NCI-H526 (cell line): ENCODE measurements at regions not wholly inside any gene's neighbourhood (a gene's known extent, or its start where the extent isn't known, plus 50 kb on each side); places are given as distances from the start of the nearest gene placed in this dataset.
"Not testable (repeated sequence)": the region's sequence is repeated elsewhere in the genome, so short reads cannot be mapped to it uniquely, and the experiment has no call there.

Source experiments
- DNase-seq, 2 experiments: peaks; one replicate each; lab custom pipeline; 2025; lab: John Stamatoyannopoulos, UW

DNA sequence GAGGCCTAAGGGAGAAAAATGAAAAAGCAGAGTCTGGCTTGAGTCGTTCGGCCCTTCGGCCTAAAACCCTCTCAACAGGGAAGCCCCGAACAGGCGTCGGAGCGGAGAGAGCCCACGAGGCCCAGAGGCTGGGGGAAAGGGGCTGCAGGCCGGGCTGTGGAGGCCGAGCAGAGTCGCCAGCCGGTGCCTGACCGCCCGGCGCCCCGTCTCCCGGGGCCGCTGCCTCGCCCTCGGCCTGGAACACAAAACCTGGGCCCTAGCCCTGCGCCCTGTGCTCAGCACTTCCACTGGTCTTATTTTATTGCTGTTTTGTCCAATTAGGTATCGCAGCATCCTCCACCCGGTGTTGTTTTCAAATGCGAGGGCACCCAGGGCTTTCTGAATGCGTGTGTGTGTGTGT lies 110.1 kb upstream of the FOXD4L5 start:
- DNase-seq, result not testable (repeated sequence)

DNA sequence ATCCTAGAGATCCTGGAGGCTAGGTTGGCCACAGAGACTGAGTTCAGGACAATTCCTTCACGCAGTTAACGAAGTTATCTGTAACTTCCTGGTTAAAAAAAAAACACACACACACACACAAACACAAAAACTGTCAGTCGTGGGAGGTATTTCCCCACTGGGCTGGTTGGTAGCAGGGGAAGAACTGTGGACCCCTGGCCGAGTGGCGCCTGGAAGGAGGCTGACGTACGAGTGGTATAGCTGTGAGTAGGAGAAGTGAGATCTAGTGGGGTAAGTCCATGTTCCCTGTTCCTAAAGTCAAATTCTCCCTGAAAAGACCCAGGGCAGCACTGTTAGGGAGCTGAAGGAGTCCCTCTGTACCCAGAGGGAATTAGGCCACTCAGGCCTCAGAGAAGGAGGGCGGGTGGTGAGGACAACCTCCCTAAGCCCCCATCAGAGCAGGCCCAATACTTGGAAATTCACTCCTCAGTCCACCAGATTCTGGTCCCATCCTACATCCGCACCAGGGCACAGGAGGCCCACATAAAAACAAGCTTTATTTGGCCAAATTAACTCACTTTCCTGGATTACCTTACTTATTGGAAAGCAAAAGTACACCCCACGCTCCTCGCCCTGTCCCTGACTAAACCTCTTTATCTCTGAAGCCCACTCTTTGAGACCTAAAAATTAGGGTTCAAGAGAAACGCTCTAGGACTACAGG lies 108.3 kb upstream of the FOXD4L5 start:
- not testable (repeated sequence) for DNase-seq

DNA sequence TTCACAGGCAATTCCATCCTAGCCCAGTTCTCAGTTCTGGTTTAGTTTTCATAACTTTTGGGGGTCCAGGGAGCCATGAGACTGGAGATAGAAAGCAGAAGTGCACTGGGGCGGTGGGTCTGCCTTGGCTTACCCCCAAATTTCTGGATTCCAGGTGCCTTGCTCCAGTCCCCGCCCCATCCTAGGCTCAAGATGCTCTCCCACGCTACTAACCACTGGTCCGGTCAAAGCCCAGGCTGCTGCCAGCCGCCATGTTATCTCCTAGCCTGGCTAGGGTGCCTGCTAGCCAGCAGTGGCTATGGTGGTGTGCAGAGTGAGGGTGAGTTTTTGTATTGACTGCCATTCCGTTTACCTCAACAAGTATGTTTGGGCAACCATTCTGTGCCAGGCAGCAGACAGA lies 107.6 kb upstream of the FOXD4L5 start:
- not testable (repeated sequence) for DNase-seq

DNA sequence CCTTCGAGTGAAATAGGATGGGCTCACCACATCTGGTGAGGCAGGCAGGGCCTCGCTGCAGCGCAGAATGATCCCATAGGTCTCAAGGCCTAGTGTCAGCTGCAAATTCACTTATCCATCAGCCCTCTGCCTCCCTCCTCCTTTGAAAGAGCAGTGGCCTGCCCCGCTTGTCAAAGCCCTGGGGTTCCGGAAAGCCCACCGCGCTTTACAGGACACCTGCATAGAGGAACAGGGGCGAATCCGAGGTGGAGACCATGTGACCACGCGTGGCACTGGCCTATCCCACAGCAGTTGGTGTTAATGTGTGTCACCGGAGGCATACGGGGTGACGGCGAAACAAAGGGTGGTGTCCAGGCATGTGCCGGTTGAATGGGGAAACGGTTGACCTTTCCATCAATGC lies 104.7 kb upstream of the FOXD4L5 start:
- not testable (repeated sequence) for DNase-seq

DNA sequence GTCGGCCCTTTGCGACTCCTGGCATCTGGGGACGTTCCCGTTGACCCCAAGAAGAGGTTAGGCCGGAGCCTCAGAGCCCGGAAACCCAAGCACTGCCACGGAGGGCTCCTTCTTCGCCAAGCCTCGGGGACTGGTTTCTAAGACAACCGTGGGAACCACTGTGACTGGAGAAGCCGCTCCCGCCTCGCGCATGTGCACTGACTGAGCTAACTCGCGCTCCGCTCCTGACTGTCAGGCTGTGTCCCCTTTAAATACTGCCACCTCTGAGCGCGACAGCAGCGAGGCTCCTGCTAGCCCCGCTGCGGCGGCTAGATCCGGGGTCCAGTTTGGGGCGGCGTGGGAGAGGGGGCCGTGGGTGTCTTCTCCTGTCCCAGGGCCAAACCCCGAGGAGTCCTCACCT lies 104.2 kb upstream of the FOXD4L5 start:
- not testable (repeated sequence) for DNase-seq

DNA sequence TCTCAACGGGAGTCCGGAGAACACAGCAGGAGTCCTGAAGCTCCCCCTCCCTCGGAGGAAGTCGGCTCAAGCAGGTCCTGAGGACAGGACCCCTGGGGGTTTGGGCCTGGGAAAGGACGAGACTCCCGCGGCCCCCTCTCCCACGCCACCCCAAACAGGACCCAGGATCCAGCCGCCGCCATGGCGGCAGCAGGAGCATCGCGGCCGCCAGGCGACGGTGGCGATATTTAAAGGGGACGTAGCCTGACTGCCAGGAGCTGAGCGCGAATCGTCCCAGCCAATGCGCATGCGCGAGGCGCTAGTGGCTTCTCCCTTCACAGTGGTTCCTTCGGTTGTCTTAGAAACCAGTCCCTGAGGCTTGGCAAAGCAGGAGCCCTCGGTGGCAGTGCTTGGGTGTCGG lies 101.7 kb upstream of the FOXD4L5 start:
- not testable (repeated sequence) for DNase-seq

DNA sequence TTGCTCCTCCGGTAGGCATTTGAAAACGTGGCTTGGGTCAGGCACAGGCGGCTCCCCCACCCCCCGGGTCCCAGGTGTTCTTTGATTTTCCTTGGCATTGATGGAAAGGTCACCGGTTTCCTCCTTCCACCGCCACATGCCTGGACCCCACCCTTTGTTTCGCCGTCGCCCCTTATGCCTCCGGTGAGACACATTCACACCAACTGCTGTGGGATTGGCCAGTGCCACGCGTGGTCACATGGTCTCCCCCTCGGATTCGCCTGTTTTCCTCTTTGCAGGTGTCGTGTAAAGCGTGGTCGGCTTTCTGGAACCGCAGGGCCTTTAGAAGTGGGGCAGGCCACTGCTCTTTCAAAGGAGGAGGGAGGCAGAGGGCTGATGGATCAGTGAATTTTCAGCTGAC lies 101.2 kb upstream of the FOXD4L5 start:
- not testable (repeated sequence) for DNase-seq

DNA sequence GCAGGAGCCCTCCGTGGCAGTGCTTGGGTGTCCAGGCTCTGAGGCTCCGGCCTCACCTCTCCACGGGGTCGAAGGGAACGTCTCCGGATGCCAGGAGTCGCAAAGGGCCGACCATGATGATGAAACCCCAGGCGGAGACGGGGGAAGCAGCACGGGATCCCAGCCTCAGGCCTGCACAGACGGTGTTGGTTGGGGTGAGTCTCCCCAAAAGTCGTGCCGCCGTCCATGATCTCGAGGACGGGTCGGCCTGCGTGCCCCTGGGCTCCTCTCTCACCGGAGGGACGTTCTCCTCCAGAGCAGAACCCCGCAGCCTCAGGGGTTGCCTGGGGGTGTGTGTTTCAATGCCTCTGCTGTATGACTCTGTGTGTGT lies 100.6 kb upstream of the FOXD4L5 start:
- not testable (repeated sequence) for DNase-seq

DNA sequence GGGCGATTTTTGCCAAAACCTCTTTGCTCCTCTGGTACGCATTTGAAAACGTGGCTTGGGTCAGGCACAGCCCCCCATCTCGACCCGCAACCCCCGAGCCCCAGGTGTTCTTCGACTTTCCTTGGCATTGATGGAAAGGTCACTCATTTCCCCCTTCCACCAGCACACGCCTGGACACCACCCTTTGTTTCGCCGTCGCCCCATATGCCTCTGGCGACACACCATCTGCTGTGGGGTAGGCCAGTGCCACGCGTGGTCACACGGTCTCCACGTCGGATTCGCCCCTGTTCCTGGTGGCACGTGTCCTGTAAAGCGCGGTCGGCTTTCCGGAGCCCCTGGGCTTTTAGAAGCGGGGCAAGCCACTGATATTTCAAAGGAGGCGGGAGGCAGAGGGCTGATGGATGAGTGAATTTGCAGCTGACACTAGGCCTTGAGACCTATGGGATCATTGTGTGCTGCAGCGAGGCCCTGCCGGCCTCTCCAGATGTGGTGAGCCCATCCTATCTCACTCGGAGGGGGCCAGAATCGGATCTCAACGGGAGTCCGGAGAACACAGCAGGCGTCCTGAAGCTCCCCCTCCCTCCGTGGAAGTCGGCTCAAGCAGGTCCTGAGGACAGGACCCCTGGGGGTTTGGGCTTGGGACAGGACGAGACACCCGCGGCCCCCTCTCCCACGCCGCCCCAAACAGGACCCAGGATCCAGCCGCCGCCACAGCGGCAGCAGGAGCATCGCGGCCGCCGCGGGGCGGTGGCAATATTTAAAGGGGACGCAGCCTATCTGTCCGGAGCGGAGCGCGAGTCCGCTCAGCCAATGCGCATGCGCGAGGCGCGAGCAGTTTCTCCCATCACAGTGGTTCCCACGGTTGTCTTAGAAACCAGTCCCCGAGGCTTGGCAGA lies 100.0 kb upstream of the FOXD4L5 start:
- not testable (repeated sequence) for DNase-seq

DNA sequence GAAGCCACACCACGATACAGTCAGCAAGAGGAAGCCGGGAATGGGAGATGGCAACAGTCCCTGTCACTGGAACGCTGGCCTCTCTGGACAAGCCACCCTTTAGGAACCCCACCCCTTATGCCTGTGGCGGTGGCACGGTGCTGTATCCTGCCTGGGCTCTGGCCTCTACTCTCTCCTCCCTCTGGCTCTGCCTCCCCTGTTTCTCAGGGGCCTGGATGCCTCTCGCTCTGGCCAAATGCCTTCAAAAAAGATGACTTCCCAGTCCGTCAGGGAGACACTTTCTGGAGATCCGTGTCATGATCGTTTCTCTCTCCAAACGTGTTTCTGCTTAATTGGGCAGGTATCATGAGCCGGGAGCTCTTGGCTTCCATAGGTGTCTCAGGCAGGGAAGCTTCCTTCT lies 99.1 kb upstream of the FOXD4L5 start:
- DNase-seq, result not testable (repeated sequence)

DNA sequence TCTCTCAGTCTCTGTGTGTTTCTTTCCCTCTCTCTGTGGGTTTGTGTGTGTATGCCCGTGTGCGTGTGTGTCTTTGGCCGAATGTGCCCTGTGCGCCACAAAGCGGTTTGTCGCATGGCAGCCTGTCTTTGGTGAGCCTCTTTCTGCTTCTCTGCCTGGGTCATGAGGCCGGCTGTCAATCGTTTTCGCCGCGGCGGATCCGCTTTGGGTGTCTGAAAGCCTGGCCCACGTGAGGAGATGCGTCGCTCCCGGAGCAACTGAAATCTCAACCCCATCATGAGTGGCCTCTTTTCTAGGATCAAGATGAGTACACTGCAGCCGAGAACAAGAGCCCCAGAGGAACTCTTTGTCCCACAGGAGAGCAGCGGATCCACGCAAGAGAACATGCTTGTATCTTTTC lies 98.6 kb upstream of the FOXD4L5 start:
- not testable (repeated sequence) for DNase-seq

DNA sequence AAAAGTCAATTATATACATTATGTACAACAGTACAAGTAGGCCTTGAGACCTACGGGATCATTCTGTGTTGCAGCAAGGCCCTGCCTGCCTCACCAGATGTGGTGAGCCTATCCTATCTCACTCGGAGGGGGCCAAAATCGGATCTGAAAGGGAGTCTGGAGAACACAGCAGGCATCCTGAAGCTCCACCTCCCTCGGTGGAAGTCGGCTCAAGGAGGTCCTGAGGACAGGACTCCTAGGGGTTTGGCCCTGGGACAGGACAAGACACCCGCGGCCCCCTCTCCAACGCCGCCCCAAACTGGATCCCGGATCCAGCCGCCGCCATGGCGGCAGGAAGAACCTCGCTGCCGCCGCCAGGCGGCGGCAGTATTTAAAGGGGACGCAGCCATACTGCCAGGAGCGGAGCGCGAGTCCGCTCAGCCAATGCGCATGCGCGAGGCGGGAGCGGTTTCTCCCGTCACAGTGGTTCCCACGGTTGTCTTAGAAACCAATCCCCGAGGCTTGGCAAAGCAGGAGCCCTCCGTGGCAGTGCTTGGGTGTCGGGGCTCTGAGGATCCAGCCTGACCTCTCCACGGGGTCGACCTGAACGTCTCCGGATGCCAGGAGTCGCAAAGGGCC lies 97.8 kb upstream of the FOXD4L5 start:
- not testable (repeated sequence) for DNase-seq
